Activated B cell treated with CpG ODN at 0.5 μM for 24 hours (primary cell): ENCODE measurements at regions not wholly inside any gene's neighbourhood (a gene's known extent, or its start where the extent isn't known, plus 50 kb on each side); places are given as distances from the start of the nearest gene placed in this dataset.

Experiments
- ATAC-seq: fragments of 200-7000 bp; cut with Tn5 transposase; one replicate; pipeline ENCODE4 v1.10.0; 2021; ENCODE audit warnings: low read depth, mild to moderate bottlenecking, moderate library complexity
- CTCF ChIA-PET: fragments of 350-600 bp; sonication (Branson Sonifier 250); formaldehyde crosslinking; loops from one replicate; lab custom pipeline; 2021; ENCODE audit warnings: antibody characterized with exemption; lab: Charles Lee
- POLR2A ChIA-PET: fragments of 350-600 bp; sonication (Branson Sonifier 250); formaldehyde crosslinking; loops from one replicate; lab custom pipeline; 2021; ENCODE audit warnings: antibody characterized with exemption; lab: Charles Lee
- DNase-seq: peaks from one replicate; pipeline ENCODE4 v3.0.0; 2022
- H3K27ac Mint-ChIP-seq: one replicate; pipeline ENCODE4 v1.8.0; 2020; ENCODE audit warnings: mixed read lengths
- H3K27me3 Mint-ChIP-seq: one replicate; pipeline ENCODE4 v1.8.0; 2021; ENCODE audit warnings: mixed read lengths
- H3K36me3 Mint-ChIP-seq: one replicate; pipeline ENCODE4 v1.8.0; 2021; ENCODE audit warnings: low read depth, mixed read lengths
- H3K4me1 Mint-ChIP-seq: one replicate; pipeline ENCODE4 v1.8.0; 2021; ENCODE audit warnings: mixed read lengths
- H3K4me3 Mint-ChIP-seq: one replicate; pipeline ENCODE4 v1.8.0; 2020; ENCODE audit warnings: mild to moderate bottlenecking, mixed read lengths
- H3K9me3 Mint-ChIP-seq: one replicate; pipeline ENCODE4 v1.8.0; 2020; ENCODE audit warnings: mixed read lengths
- intact Hi-C: fragments of 100-400 bp; cut with micrococcal nuclease; formaldehyde crosslinking; loops from one replicate; pipeline ENCODE4 v1.15.1; 2024
- TF ChIP-seq, protein P1 (sequence below): fragments of 200-600 bp; IDR thresholded peaks from one replicate; pipeline ENCODE4 v1.8.0; 2022; ENCODE audit warnings: antibody characterized with exemption, mild to moderate bottlenecking

GRCh38 chr9:11025775-11026174 lies 413.0 kb upstream of the PTPRD start:
- H3K27me3 Mint-ChIP-seq, result no peaks in the 10 kb centered on the region
- no peaks in the 10 kb centered on the region for H3K9me3 Mint-ChIP-seq
- H3K4me3 Mint-ChIP-seq, result no peak overlapping the region
- TF ChIP-seq, protein P1, sequence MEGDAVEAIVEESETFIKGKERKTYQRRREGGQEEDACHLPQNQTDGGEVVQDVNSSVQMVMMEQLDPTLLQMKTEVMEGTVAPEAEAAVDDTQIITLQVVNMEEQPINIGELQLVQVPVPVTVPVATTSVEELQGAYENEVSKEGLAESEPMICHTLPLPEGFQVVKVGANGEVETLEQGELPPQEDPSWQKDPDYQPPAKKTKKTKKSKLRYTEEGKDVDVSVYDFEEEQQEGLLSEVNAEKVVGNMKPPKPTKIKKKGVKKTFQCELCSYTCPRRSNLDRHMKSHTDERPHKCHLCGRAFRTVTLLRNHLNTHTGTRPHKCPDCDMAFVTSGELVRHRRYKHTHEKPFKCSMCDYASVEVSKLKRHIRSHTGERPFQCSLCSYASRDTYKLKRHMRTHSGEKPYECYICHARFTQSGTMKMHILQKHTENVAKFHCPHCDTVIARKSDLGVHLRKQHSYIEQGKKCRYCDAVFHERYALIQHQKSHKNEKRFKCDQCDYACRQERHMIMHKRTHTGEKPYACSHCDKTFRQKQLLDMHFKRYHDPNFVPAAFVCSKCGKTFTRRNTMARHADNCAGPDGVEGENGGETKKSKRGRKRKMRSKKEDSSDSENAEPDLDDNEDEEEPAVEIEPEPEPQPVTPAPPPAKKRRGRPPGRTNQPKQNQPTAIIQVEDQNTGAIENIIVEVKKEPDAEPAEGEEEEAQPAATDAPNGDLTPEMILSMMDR, result no peak
- intact Hi-C loops, result no loop called here
- ATAC-seq (no peak), DNase-seq (no peak)
- H3K36me3 Mint-ChIP-seq, result no peaks in the 10 kb centered on the region
- ChIA-PET CTCF (no interaction called here), POLR2A (no interaction called here)
- no peaks in the 10 kb centered on the region for H3K4me1 Mint-ChIP-seq
- H3K27ac Mint-ChIP-seq, result no peak overlapping the region

GRCh38 chr9:11038366-11038765 lies 425.6 kb upstream of the PTPRD start:
- intact Hi-C loops, result no loop called here
- ChIA-PET POLR2A (no interaction called here), CTCF (no interaction called here)
- ATAC-seq, result no peak
- Mint-ChIP-seq H3K27ac (no peak overlapping the region), H3K4me3 (no peak overlapping the region), H3K27me3 (no peaks in the 10 kb centered on the region), H3K4me1 (no peaks in the 10 kb centered on the region), H3K36me3 (no peaks in the 10 kb centered on the region), H3K9me3 (peaks cover 14% of the 10 kb centered on the region)
- no peak for DNase-seq
- TF ChIP-seq, protein P1, result no peak

DNA sequence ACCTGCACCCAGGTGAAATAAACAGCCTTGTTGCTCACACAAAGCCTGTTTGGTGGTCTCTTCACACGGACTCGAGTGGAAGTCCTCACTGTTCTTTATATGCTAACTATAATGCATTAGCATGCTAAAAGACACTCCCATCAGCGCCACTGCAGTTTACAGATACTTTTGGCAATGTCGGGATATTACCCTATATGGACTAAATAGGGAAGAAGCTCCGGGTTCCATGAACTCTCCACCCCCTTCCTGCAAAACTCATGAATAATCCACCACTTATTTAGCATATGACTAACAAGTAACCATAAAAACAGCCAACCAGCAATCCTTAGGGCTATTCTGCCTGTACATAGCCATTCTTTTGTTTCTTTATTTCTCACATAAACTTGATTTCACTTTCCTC lies 426.2 kb upstream of the PTPRD start:
- H3K4me3 Mint-ChIP-seq, result no peak overlapping the region
- DNase-seq (no peak), ATAC-seq (no peak)
- H3K27ac Mint-ChIP-seq, result no peak overlapping the region
- H3K27me3 Mint-ChIP-seq, result no peaks in the 10 kb centered on the region
- TF ChIP-seq, protein P1, result no peak
- ChIA-PET POLR2A (no interaction called here), CTCF (no interaction called here)
- H3K4me1 Mint-ChIP-seq, result no peaks in the 10 kb centered on the region
- peaks cover 14% of the 10 kb centered on the region for H3K9me3 Mint-ChIP-seq
- intact Hi-C loops, result no loop called here
- H3K36me3 Mint-ChIP-seq, result no peaks in the 10 kb centered on the region

GRCh38 chr9:11045589-11045988 lies 432.8 kb upstream of the PTPRD start:
- ChIA-PET POLR2A (no interaction called here), CTCF (no interaction called here)
- DNase-seq (no peak), ATAC-seq (no peak)
- Mint-ChIP-seq H3K36me3 (no peaks in the 10 kb centered on the region), H3K27ac (no peak overlapping the region), H3K27me3 (no peaks in the 10 kb centered on the region), H3K4me3 (no peak overlapping the region), H3K4me1 (no peaks in the 10 kb centered on the region), H3K9me3 (no peaks in the 10 kb centered on the region)
- intact Hi-C loops, result no loop called here
- TF ChIP-seq, protein P1, result no peak

GRCh38 chr9:11063263-11063662 lies 450.5 kb upstream of the PTPRD start:
- intact Hi-C loops, result loop anchor here (10.0 kb wide), 1 partner anchor 62 kb away; no protein-coding TSS in a partner anchor
- Mint-ChIP-seq H3K36me3 (no peaks in the 10 kb centered on the region), H3K27ac (no peak overlapping the region), H3K9me3 (peaks cover 4% of the 10 kb centered on the region), H3K4me1 (no peaks in the 10 kb centered on the region), H3K27me3 (no peaks in the 10 kb centered on the region), H3K4me3 (no peak overlapping the region)
- CTCF ChIA-PET, result no interaction called here
- DNase-seq, result no peak
- POLR2A ChIA-PET, result no interaction called here
- TF ChIP-seq, protein P1, result no peak
- ATAC-seq, result no peak
